NCI-H2196 treated with DMSO at 0.1 percent for 48 hours (cell line): ENCODE measurements at regions not wholly inside any gene's neighbourhood (a gene's known extent, or its start where the extent isn't known, plus 50 kb on each side); places are given as distances from the start of the nearest gene placed in this dataset.

Experiments used
- DNase-seq: peaks from one replicate; lab custom pipeline; 2025; ENCODE audit not compliant: unreplicated experiment; lab: John Stamatoyannopoulos, UW

- no peak for DNase-seq
These were observed 69.8 kb upstream of the TMEM33 start for GRCh38 chr4:41865306-41865980.

- no peak for DNase-seq
These were observed 76.1 kb upstream of the TMEM33 start for GRCh38 chr4:41859087-41859486.

- DNase-seq, result no peak
These were observed 78.0 kb upstream of the TMEM33 start for GRCh38 chr4:41857226-41857641.

- no peak for DNase-seq
These were observed 78.4 kb upstream of the TMEM33 start for GRCh38 chr4:41856797-41857196.

GRCh38 chr4:41853973-41854372 lies 81.3 kb upstream of the TMEM33 start:
- no peak for DNase-seq

DNA sequence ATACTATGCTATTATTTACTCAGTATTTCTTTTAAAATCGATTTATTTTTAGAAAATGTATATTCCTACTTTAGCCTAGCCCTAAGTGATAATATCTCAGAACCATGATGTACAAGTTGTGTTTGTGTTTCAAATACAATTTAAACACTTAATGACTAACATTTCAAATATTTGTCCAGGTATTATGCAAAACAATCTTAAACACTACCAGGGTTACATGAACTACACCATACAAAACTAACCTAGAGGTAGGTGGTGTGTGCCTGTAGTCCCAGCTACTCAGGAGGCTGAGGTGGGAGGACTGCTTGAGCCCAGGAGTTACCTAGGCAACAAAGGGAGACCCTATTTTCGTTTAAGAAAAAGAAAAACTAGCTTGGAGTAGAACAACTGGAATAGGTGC lies 83.0 kb upstream of the TMEM33 start:
- no peak for DNase-seq

- DNase-seq, result no peak
These were observed 83.6 kb upstream of the TMEM33 start for GRCh38 chr4:41851621-41852020.

- no peak for DNase-seq
These were observed 90.9 kb upstream of the TMEM33 start for GRCh38 chr4:41844327-41844726.

GRCh38 chr4:41839916-41840854 lies 91.7 kb upstream of the PHOX2B start:
- DNase-seq, result no peak

GRCh38 chr4:41838590-41838989 lies 90.1 kb upstream of the PHOX2B start:
- no peak for DNase-seq

- no peak for DNase-seq
These were observed 86.9 kb upstream of the PHOX2B start for GRCh38 chr4:41835321-41835995.

- no peak for DNase-seq
These were observed 84.4 kb upstream of the PHOX2B start for GRCh38 chr4:41832961-41833360.

DNA sequence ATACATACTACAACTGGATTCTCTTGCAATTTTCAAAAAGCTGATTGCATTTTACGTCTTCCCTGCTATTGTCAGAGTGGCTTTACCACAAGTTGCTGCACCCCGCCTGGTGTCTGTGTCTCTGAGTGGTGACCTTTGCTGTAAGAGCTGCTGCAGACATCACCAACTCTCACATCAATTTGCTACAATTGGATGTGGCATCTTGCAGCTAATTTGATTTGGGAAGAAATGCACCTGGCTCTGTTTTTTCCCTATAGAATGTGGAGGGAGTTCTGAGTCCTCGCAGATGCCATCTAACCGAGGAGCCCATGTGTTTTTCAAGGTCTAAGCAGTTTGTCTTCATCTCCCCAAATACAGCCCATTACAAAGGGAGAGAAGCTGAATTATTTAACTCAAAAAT lies 73.8 kb upstream of the PHOX2B start:
- DNase-seq, result no peak

GRCh38 chr4:41820473-41820872 lies 71.9 kb upstream of the PHOX2B start:
- no peak for DNase-seq

DNA sequence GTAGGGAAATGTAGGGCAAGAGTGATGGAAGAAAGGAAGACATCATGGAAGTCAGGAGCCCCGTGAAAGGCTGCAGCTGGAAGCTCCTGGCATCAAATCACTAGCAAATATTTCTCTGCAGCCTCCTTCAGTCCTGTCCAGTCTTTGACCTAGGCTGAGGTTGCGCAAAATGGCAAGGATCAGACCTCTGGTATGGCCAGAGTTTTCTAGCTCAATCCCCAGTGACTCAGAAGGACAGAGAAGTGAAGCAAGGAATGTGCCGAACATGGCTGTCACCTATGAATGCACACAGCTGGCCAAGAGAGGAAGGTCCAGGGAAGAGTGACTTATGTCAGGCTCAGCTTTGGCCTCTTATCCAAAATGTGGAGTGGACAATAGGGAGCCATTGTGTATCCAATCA lies 71.1 kb upstream of the PHOX2B start:
- no peak for DNase-seq

- DNase-seq, result no peak
These were observed 66.9 kb upstream of the PHOX2B start for GRCh38 chr4:41815473-41815872.

GRCh38 chr4:41814565-41814964 lies 66.0 kb upstream of the PHOX2B start:
- DNase-seq, result no peak

GRCh38 chr4:41806807-41807206 lies 58.3 kb upstream of the PHOX2B start:
- no peak for DNase-seq

- no peak for DNase-seq
These were observed 54.1 kb upstream of the PHOX2B start for GRCh38 chr4:41802590-41802989.

DNA sequence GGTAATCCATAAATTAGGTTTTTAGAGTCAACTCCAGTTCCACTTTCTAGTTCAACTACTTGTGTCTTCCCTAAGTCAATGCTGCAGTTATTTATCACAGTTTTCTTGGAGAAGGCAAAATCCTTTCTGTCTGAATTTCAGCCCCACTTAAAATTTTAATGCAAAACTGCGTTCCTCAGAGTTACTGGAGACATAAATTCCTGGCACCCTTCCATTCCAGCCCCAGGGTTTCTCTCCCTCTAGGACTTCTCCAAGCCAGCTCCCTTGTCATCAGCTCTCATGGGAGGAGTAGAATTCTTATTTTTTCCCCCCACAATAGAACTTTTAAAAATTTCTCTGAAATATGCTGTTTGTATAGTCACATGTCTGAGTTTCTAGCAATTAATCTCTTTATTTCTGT lies 50.6 kb upstream of the PHOX2B start:
- no peak for DNase-seq
